ENCODE measurements at regions not wholly inside any gene's neighbourhood (a gene's known extent, or its start where the extent isn't known, plus 50 kb on each side); places are given as distances from the start of the nearest gene placed in this dataset.

GRCh38 chr2:129879614-129880180 lies 99.8 kb upstream of the RAB6C start:
- no peak for TF ChIP-seq CTCF (IDR thresholded peaks at IDR 0.05; ENCODE audit: low read depth, low read length)
- Histone ChIP-seq H3K4me3 (ENCODE audit: low read depth, low read length) (no peak overlapping the region), H3K27me3 (no peaks in the 10 kb centered on the region), H3K4me1 (no peaks in the 10 kb centered on the region), H3K36me3 (no peaks in the 10 kb centered on the region), H3K9me3 (no peaks in the 10 kb centered on the region)
- no peak for DNase-seq

- no peak for DNase-seq
- Histone ChIP-seq H3K9me3 (no peaks in the 10 kb centered on the region), H3K27me3 (no peaks in the 10 kb centered on the region), H3K4me3 (ENCODE audit: low read depth, low read length) (no peak overlapping the region), H3K4me1 (no peaks in the 10 kb centered on the region), H3K36me3 (no peaks in the 10 kb centered on the region)
- no peak for TF ChIP-seq CTCF (IDR thresholded peaks at IDR 0.05; ENCODE audit: low read depth, low read length)
Measured at GRCh38 chr2:129880309-129880708, 99.2 kb upstream of the RAB6C start.

GRCh38 chr2:129880971-129881370 lies 98.5 kb upstream of the RAB6C start:
- no peaks in the 10 kb centered on the region for H3K36me3 ChIP-seq
- TF ChIP-seq CTCF (IDR thresholded peaks at IDR 0.05; ENCODE audit: low read depth, low read length): no peak
- no peaks in the 10 kb centered on the region for H3K4me1 ChIP-seq
- no peak overlapping the region for H3K4me3 ChIP-seq (ENCODE audit: low read depth, low read length)
- no peaks in the 10 kb centered on the region for H3K9me3 ChIP-seq
- DNase-seq: no peak
- H3K27me3 ChIP-seq: no peaks in the 10 kb centered on the region

- TF ChIP-seq CTCF (IDR thresholded peaks at IDR 0.05; ENCODE audit: low read depth, low read length): no peak
- Histone ChIP-seq H3K4me1 (no peaks in the 10 kb centered on the region), H3K9me3 (no peaks in the 10 kb centered on the region), H3K36me3 (no peaks in the 10 kb centered on the region), H3K4me3 (ENCODE audit: low read depth, low read length) (no peak overlapping the region), H3K27me3 (no peaks in the 10 kb centered on the region)
- no peak for DNase-seq
Measured at GRCh38 chr2:129881786-129882396, 97.6 kb upstream of the RAB6C start.

GRCh38 chr2:129882476-129882875 lies 97.0 kb upstream of the RAB6C start:
- Histone ChIP-seq H3K27me3 (no peaks in the 10 kb centered on the region), H3K9me3 (no peaks in the 10 kb centered on the region), H3K4me1 (no peaks in the 10 kb centered on the region), H3K4me3 (ENCODE audit: low read depth, low read length) (no peak overlapping the region), H3K36me3 (no peaks in the 10 kb centered on the region)
- no peak for TF ChIP-seq CTCF (IDR thresholded peaks at IDR 0.05; ENCODE audit: low read depth, low read length)
- DNase-seq: no peak

- Histone ChIP-seq H3K27me3 (no peaks in the 10 kb centered on the region), H3K36me3 (no peaks in the 10 kb centered on the region), H3K4me1 (no peaks in the 10 kb centered on the region), H3K9me3 (no peaks in the 10 kb centered on the region), H3K4me3 (ENCODE audit: low read depth, low read length) (no peak overlapping the region)
- DNase-seq: no peak
- TF ChIP-seq CTCF (IDR thresholded peaks at IDR 0.05; ENCODE audit: low read depth, low read length): no peak
Measured at GRCh38 chr2:129883121-129883520, 96.3 kb upstream of the RAB6C start.
